Panc1 (cell line): ENCODE measurements at regions not wholly inside any gene's neighbourhood (a gene's known extent, or its start where the extent isn't known, plus 50 kb on each side); places are given as distances from the start of the nearest gene placed in this dataset.

ENCODE experiments used
- CTCF ChIP-seq: fragments of 450-650 bp; IDR thresholded peaks from 2 replicates; pipeline ENCODE4 v1.5.1; 2017; ENCODE audit warnings: mild to moderate bottlenecking
- POLR2AphosphoS5 ChIP-seq: IDR thresholded peaks from 2 replicates; pipeline ENCODE4 v1.6.1; 2012; ENCODE audit warnings: mild to moderate bottlenecking, low read depth, low read length, moderate library complexity
- TCF7L2 ChIP-seq: IDR thresholded peaks from 2 replicates; pipeline ENCODE4 v1.6.1; 2011; ENCODE audit warnings: mild to moderate bottlenecking, low read depth, low read length, inconsistent platforms

- TF ChIP-seq TCF7L2 (no peak), CTCF (no peak), POLR2AphosphoS5 (no peak)
Observed at GRCh38 chr1:78836726-78837125, 169.8 kb downstream of the ADGRL4 start.
